Lower leg skin (tissue), 4 donors: ENCODE measurements at regions not wholly inside any gene's neighbourhood (a gene's known extent, or its start where the extent isn't known, plus 50 kb on each side); places are given as distances from the start of the nearest gene placed in this dataset.

Experiments used
- DNase-seq, 2 donors: peaks; one replicate each; pipeline ENCODE4 v3.0.0-alpha.2; 2019; ENCODE audit warnings: low spot score in 2 of 2
- H3K4me3 ChIP-seq: fragments of 200-600 bp; sonication (generic); 2 replicates; pipeline ENCODE4 v1.5.1; 2017; ENCODE audit warnings: mild to moderate bottlenecking, low read depth; ENCODE audit not compliant: poor library complexity, severe bottlenecking
- CTCF ChIP-seq, 3 donors: fragments of 450-650 bp; IDR thresholded peaks; one replicate each; pipeline ENCODE4 v1.5.1; 2016; ENCODE audit warnings: antibody characterized with exemption in 3 of 3, mild to moderate bottlenecking in 3 of 3, moderate library complexity in 2 of 3
- POLR2A ChIP-seq, 2 donors: fragments of 450-650 bp; IDR thresholded peaks; one replicate each; pipeline ENCODE4 v1.6.1; 2016 to 2017; ENCODE audit warnings: antibody characterized with exemption in 2 of 2, mild to moderate bottlenecking in 1 of 2, moderate library complexity in 1 of 2
- WGBS, 2 donors: methylation state at CpG; one replicate each; pipeline ENCODE4 v1.1.5; 2018; 5-methylcytosine and 5-hydroxymethylcytosine counted together
- intact Hi-C: fragments of 100-400 bp; cut with DNase I; formaldehyde crosslinking; loops from one replicate; pipeline ENCODE4 v1.15.0; 2023; ENCODE audit warnings: low total_unique reads

GRCh38 chr22:22431271-22432220 is 77.0 kb downstream of the ZNF280B start:
- no peak overlapping the region for H3K4me3 ChIP-seq
- intact Hi-C loops, result no loop called here
- 45 to 46% methylated on average over 7 of the region's 7 CpGs for WGBS, 2 donors
- TF ChIP-seq CTCF (IDR thresholded peaks at IDR 0.05) (no peak), POLR2A (IDR thresholded peaks at IDR 0.05) (no peak)
- DNase-seq, result peak in 1 of 2 donors; percentile 23

GRCh38 chr22:22432479-22432878 is 76.1 kb downstream of the ZNF280B start:
- WGBS, 2 donors, result 60 to 67% methylated on average over 1 of the region's 1 CpG
- intact Hi-C loops, result no loop called here
- TF ChIP-seq CTCF (IDR thresholded peaks at IDR 0.05), result no peak
- no peak overlapping the region for H3K4me3 ChIP-seq
- no peak for DNase-seq

- no peak overlapping the region for H3K4me3 ChIP-seq
- no peak for DNase-seq
- no peak for TF ChIP-seq POLR2A (IDR thresholded peaks at IDR 0.05)
- TF ChIP-seq CTCF (IDR thresholded peaks at IDR 0.05), result no peak
- intact Hi-C loops, result no loop called here
- WGBS, 2 donors, result 86 to 87% methylated on average over 3 of the region's 3 CpGs
Observed at GRCh38 chr22:22432937-22433336, 75.6 kb downstream of the ZNF280B start.

- no peak overlapping the region for H3K4me3 ChIP-seq
- intact Hi-C loops, result no loop called here
- no peak for DNase-seq
- TF ChIP-seq POLR2A (IDR thresholded peaks at IDR 0.05) (no peak), CTCF (IDR thresholded peaks at IDR 0.05) (no peak)
- WGBS, 2 donors, result 58 to 66% methylated on average over 4 of the region's 4 CpGs
Observed at GRCh38 chr22:22433770-22434169, 74.8 kb downstream of the ZNF280B start.
